ENCODE measurements at regions not wholly inside any gene's neighbourhood (a gene's known extent, or its start where the extent isn't known, plus 50 kb on each side); places are given as distances from the start of the nearest gene placed in this dataset.
A peak's percentile ranks its signal among the peaks of the same experiment; 100 is the strongest.
"Not testable (repeated sequence)": the region's sequence is repeated elsewhere in the genome, so short reads cannot be mapped to it uniquely, and the experiment has no call there.

DNA sequence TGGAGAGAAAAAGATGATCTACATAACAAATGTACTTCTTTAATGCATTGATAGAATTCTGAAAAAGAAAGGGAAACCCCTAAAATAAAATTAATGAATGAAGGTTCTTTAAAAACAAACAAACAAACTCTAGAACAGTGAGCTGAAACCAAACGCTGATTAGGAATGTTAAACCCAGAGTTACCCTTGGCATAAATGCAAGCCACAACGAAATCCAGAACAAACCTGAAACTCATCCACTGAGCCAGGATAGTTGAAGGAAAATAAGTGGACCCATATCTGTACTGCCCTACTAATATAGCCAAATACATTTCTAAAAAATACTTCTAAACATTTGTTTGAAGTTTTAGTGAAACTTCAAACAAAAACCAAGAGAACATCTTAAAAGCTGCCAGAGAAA is 505.3 kb downstream of the TTLL7 start:
- TF ChIP-seq, protein P1, sequence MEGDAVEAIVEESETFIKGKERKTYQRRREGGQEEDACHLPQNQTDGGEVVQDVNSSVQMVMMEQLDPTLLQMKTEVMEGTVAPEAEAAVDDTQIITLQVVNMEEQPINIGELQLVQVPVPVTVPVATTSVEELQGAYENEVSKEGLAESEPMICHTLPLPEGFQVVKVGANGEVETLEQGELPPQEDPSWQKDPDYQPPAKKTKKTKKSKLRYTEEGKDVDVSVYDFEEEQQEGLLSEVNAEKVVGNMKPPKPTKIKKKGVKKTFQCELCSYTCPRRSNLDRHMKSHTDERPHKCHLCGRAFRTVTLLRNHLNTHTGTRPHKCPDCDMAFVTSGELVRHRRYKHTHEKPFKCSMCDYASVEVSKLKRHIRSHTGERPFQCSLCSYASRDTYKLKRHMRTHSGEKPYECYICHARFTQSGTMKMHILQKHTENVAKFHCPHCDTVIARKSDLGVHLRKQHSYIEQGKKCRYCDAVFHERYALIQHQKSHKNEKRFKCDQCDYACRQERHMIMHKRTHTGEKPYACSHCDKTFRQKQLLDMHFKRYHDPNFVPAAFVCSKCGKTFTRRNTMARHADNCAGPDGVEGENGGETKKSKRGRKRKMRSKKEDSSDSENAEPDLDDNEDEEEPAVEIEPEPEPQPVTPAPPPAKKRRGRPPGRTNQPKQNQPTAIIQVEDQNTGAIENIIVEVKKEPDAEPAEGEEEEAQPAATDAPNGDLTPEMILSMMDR (IDR thresholded peaks at IDR 0.05), result no peak
- Histone ChIP-seq H3K27me3 (no peaks in the 10 kb centered on the region), H3K9me3 (no peaks in the 10 kb centered on the region), H3K27ac (no peak overlapping the region), H3K4me3 (no peak overlapping the region), H3K4me1 (no peaks in the 10 kb centered on the region), H3K36me3 (no peaks in the 10 kb centered on the region)
- FAIRE-seq, result no peak
- intact Hi-C loops (cut with DNase I), result no loop called here
- 44 to 48% methylated on average over 2 of the region's 2 CpGs for WGBS, 2 donors
- ATAC-seq, result no peak
- no peak for DNase-seq

- Histone ChIP-seq H3K4me1 (no peaks in the 10 kb centered on the region), H3K9me3 (no peaks in the 10 kb centered on the region), H3K27ac (no peak overlapping the region), H3K36me3 (no peaks in the 10 kb centered on the region), H3K4me3 (no peak overlapping the region), H3K27me3 (no peaks in the 10 kb centered on the region)
- 75 to 87% methylated on average over 2 of the region's 2 CpGs for WGBS, 2 donors
- ATAC-seq (no peak), DNase-seq (no peak), FAIRE-seq (no peak)
- intact Hi-C loops (cut with DNase I), result no loop called here
- TF ChIP-seq, protein P1 (IDR thresholded peaks at IDR 0.05), result no peak
These were observed 507.0 kb downstream of the TTLL7 start for GRCh38 chr1:83491930-83492329.

GRCh38 chr1:83490988-83491387 is 507.9 kb downstream of the TTLL7 start:
- no peaks in the 10 kb centered on the region for H3K27me3 ChIP-seq
- intact Hi-C loops (cut with DNase I), result no loop called here
- TF ChIP-seq, protein P1 (IDR thresholded peaks at IDR 0.05), result no peak
- no peak overlapping the region for H3K4me3 ChIP-seq
- DNase-seq (no peak), FAIRE-seq (no peak), ATAC-seq (no peak)
- no peak overlapping the region for H3K27ac ChIP-seq
- no peaks in the 10 kb centered on the region for H3K36me3 ChIP-seq
- H3K9me3 ChIP-seq, result no peaks in the 10 kb centered on the region
- no peaks in the 10 kb centered on the region for H3K4me1 ChIP-seq

- FAIRE-seq; H3K36me3 ChIP-seq; H3K4me3 ChIP-seq; H3K27ac ChIP-seq; DNase-seq; H3K4me1 ChIP-seq; H3K27me3 ChIP-seq; H3K9me3 ChIP-seq; intact Hi-C loops (cut with DNase I): not testable (repeated sequence)
- ATAC-seq, result peak in 1 of 4 donors; percentile 59
These were observed 510.8 kb downstream of the TTLL7 start for GRCh38 chr1:83488105-83488504.

DNA sequence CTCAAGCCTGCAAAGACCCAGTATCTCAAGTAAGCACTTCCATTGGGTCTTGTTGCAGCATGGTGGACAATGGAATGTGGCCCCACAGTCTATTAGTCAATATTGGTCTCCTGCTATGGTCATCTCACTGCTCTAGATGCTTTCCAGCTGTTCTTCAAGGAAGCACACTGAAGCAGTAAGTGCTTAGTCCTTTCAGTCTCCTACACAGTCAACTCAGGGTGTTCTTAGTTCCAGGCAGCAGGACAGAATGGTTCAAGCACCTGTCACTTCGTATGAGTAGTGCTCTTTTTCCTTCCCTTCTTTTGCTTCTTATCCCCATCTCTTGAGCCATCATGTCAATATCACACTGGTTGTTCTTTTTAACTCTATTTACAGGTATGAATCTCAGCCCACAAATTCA is 511.5 kb downstream of the TTLL7 start:
- H3K9me3 ChIP-seq; intact Hi-C loops (cut with DNase I); H3K36me3 ChIP-seq; H3K4me1 ChIP-seq; DNase-seq; FAIRE-seq; H3K27me3 ChIP-seq; H3K27ac ChIP-seq; ATAC-seq; H3K4me3 ChIP-seq: not testable (repeated sequence)
- 74 to 80% methylated on average over 1 of the region's 1 CpG for WGBS, 2 donors

- 95 to 98% methylated on average over 2 of the region's 2 CpGs for WGBS, 2 donors
- DNase-seq; ATAC-seq; H3K9me3 ChIP-seq; H3K4me1 ChIP-seq; intact Hi-C loops (cut with DNase I); H3K27ac ChIP-seq; FAIRE-seq; H3K4me3 ChIP-seq; H3K36me3 ChIP-seq; H3K27me3 ChIP-seq: not testable (repeated sequence)
These were observed 513.5 kb downstream of the TTLL7 start for GRCh38 chr1:83485314-83486019.

GRCh38 chr1:83481284-83481683 is 517.6 kb downstream of the TTLL7 start:
- H3K36me3 ChIP-seq; ATAC-seq; FAIRE-seq; DNase-seq; H3K9me3 ChIP-seq; H3K4me3 ChIP-seq; H3K4me1 ChIP-seq; H3K27ac ChIP-seq; H3K27me3 ChIP-seq; intact Hi-C loops (cut with DNase I): not testable (repeated sequence)
- WGBS, 2 donors, result 91 to 96% methylated on average over 3 of the region's 4 CpGs

- H3K9me3 ChIP-seq; H3K27ac ChIP-seq; H3K4me1 ChIP-seq; intact Hi-C loops (cut with DNase I); H3K36me3 ChIP-seq; FAIRE-seq; DNase-seq; H3K4me3 ChIP-seq; H3K27me3 ChIP-seq: not testable (repeated sequence)
- 83 to 88% methylated on average over 4 of the region's 5 CpGs for WGBS, 2 donors
- peak in 1 of 4 donors; percentile 61 for ATAC-seq
These were observed 519.2 kb downstream of the TTLL7 start for GRCh38 chr1:83479591-83480239.

DNA sequence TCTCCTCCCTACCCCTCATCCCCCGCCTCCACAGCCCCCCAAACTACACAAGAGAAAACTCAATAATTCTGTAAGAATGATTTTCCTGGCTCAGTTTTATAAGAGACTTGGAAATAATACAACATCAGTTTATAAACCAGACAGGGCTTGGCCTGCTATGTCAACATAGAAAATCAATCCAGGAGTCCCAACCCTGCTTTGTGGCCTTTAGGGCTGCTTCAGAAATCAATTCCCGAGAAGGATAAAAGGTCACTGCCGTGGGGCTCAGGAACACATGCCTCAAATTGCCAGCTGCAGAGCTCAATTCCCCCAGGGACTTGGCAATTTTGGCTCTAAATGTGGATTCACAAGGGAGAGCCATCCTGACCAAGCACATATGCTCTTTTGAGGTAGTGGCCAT is 520.8 kb downstream of the TTLL7 start:
- WGBS, 2 donors, result 38 to 43% methylated on average over 3 of the region's 3 CpGs

More for the DNA sequence above, 520.8 kb downstream of the TTLL7 start:
- H3K4me1 ChIP-seq; H3K27ac ChIP-seq; FAIRE-seq; H3K27me3 ChIP-seq; intact Hi-C loops (cut with DNase I); H3K9me3 ChIP-seq; DNase-seq; H3K4me3 ChIP-seq; H3K36me3 ChIP-seq: not testable (repeated sequence)
- peak in 2 of 4 donors; percentile 37 to 47 for ATAC-seq

All from pancreas (tissue), 10 donors.